Uterus (tissue), 3 donors: ENCODE measurements at regions not wholly inside any gene's neighbourhood (a gene's known extent, or its start where the extent isn't known, plus 50 kb on each side); places are given as distances from the start of the nearest gene placed in this dataset.
"Not testable (repeated sequence)": the region's sequence is repeated elsewhere in the genome, so short reads cannot be mapped to it uniquely, and the experiment has no call there.

Experiments used
- DNase-seq, 2 donors: peaks; one replicate each; pipeline ENCODE4 v3.0.0-alpha.2; 2019 to 2020
- H3K27ac ChIP-seq, 2 donors: fragments of 200-600 bp; sonication (generic); 1 replicate in 1 of 2; 2 replicates in 1 of 2; pipeline ENCODE4 v1.5.1; 2016 to 2018
- H3K27me3 ChIP-seq, 2 donors: fragments of 200-600 bp; sonication (generic); one replicate each; pipeline ENCODE4 v1.5.1; 2018 to 2019; ENCODE audit warnings: control low read depth in 1 of 2
- H3K36me3 ChIP-seq, 2 donors: fragments of 200-600 bp; sonication (generic); one replicate each; pipeline ENCODE4 v1.5.1; 2019; ENCODE audit warnings: control low read depth in 1 of 2
- H3K4me1 ChIP-seq, 2 donors: fragments of 200-600 bp; sonication (generic); one replicate each; pipeline ENCODE4 v1.5.1; 2018 to 2019; ENCODE audit warnings: control low read depth in 1 of 2
- H3K4me3 ChIP-seq, 2 donors: fragments of 200-600 bp; sonication (generic); 1 replicate in 1 of 2; 2 replicates in 1 of 2; pipeline ENCODE4 v1.5.1; 2018 to 2019; ENCODE audit warnings: mild to moderate bottlenecking in 1 of 2
- H3K9me3 ChIP-seq, 2 donors: fragments of 200-600 bp; sonication (generic); one replicate each; pipeline ENCODE4 v1.5.1; 2019; ENCODE audit warnings: control low read depth in 1 of 2
- POLR2A ChIP-seq, 2 donors: fragments of 450-650 bp; IDR thresholded peaks; one replicate each; pipeline ENCODE4 v1.6.1; 2016; ENCODE audit warnings: antibody characterized with exemption in 2 of 2, mild to moderate bottlenecking in 1 of 2, moderate library complexity in 1 of 2
- intact Hi-C: fragments of 100-400 bp; cut with DNase I; formaldehyde crosslinking; loops from one replicate; pipeline ENCODE4 v1.15.1; 2023; ENCODE audit warnings: low total_unique reads
- TF ChIP-seq, protein P1 (sequence below), 4 experiments: fragments of 200-600 bp in 2 of 4; fragments of 450-650 bp in 2 of 4; sonication (generic) in 2 of 4; IDR thresholded peaks; one replicate each; pipeline ENCODE4 v1.5.1; 2016 to 2019; ENCODE audit warnings: antibody characterized with exemption in 4 of 4, mild to moderate bottlenecking in 2 of 4, moderate library complexity in 1 of 4
- donor health status: DM: yes; HTN: yes; CAD: no.

DNA sequence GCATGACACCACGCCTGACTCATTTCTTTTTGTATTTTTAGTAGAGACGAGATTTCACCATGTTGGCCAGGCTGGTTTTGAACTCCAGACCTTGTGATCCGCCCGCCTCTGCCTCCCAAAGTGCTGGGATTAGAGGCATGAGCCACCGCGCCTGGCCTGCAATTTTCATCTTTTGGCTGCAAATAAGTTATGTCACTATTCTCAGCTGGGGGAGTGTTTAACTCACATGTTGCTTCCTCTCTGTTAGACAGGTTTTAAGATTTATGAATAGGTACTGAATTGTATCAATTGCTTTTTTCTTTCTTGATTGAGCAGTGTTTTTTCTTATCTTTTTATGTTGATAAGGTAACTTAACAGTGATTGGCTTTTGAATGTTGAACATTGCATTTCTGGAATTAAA lies 88.2 kb upstream of the ADCY2 start:
- H3K36me3 ChIP-seq, H3K9me3 ChIP-seq, H3K4me1 ChIP-seq, intact Hi-C loops, H3K27me3 ChIP-seq, H3K27ac ChIP-seq, DNase-seq, H3K4me3 ChIP-seq: not testable (repeated sequence)

DNA sequence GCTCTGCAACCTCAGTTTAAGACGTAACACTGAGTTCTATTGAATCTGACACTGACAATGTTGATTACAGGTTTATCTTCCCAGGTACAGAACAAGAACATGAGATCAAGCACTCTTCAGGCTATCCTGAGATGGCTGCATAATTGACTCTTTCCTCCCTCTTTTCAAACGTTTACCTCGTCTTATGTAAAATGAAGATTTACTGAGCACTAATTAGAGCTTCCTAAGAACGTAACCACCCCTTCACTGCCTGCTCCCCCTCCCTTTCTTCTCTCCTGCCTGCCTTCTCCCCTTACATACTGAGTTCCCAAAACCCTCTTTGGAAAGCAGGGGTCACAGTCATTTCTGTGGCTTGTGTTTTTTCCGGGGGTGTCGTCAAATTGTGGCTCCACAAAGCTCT lies 86.2 kb upstream of the ADCY2 start:
- H3K4me3 ChIP-seq, intact Hi-C loops, H3K36me3 ChIP-seq, DNase-seq, H3K27me3 ChIP-seq, H3K27ac ChIP-seq, H3K4me1 ChIP-seq, H3K9me3 ChIP-seq: not testable (repeated sequence)

DNA sequence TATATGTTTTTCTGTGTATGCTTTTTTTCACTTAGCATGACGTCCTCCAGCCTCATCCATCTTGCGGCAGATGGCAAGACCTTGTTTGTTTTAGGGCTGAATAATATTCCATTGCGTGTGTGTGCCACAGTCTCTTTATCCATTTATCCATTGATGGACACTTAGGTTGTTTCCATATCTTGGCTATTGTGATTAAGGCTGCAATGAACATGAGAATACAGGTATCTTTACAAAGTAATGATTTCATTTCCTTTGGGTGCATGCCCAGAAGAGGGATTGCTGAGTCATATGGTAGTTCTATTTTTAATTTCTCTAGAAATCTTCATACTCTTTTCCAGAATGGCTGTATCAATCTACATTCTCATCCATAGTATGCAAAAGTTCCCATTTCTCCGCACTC lies 85.3 kb upstream of the ADCY2 start:
- H3K4me3 ChIP-seq, H3K27me3 ChIP-seq, H3K27ac ChIP-seq, H3K9me3 ChIP-seq, H3K36me3 ChIP-seq, intact Hi-C loops, DNase-seq, H3K4me1 ChIP-seq: not testable (repeated sequence)

DNA sequence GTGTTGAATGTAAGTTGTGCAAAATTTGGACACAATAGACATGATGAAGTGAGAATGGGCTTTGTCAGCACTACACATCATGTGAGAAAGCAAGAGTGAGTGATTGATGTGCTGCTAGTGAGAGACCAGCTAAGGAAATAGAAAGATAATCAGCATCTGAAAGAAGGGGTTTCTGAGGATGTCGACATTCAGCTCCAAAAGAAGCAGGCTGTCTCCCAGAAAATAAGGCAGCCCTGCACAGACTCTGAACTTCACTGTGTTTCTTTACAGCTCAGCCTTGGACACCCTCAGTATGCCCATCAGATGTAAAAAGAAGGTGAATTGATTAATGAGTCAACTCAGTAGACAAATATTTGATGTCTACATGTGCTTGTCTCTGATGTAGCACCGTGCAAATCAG lies 80.8 kb upstream of the ADCY2 start:
- Histone ChIP-seq H3K9me3 (no peaks in the 10 kb centered on the region), H3K36me3 (no peaks in the 10 kb centered on the region), H3K27me3 (no peaks in the 10 kb centered on the region), H3K4me1 (no peaks in the 10 kb centered on the region), H3K27ac (no peak overlapping the region), H3K4me3 (no peak overlapping the region)
- no peak for DNase-seq
- intact Hi-C loops = no loop called here
- no peak for TF ChIP-seq POLR2A (IDR thresholded peaks at IDR 0.05)
- TF ChIP-seq, protein P1, sequence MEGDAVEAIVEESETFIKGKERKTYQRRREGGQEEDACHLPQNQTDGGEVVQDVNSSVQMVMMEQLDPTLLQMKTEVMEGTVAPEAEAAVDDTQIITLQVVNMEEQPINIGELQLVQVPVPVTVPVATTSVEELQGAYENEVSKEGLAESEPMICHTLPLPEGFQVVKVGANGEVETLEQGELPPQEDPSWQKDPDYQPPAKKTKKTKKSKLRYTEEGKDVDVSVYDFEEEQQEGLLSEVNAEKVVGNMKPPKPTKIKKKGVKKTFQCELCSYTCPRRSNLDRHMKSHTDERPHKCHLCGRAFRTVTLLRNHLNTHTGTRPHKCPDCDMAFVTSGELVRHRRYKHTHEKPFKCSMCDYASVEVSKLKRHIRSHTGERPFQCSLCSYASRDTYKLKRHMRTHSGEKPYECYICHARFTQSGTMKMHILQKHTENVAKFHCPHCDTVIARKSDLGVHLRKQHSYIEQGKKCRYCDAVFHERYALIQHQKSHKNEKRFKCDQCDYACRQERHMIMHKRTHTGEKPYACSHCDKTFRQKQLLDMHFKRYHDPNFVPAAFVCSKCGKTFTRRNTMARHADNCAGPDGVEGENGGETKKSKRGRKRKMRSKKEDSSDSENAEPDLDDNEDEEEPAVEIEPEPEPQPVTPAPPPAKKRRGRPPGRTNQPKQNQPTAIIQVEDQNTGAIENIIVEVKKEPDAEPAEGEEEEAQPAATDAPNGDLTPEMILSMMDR (IDR thresholded peaks at IDR 0.05) = no peak

DNA sequence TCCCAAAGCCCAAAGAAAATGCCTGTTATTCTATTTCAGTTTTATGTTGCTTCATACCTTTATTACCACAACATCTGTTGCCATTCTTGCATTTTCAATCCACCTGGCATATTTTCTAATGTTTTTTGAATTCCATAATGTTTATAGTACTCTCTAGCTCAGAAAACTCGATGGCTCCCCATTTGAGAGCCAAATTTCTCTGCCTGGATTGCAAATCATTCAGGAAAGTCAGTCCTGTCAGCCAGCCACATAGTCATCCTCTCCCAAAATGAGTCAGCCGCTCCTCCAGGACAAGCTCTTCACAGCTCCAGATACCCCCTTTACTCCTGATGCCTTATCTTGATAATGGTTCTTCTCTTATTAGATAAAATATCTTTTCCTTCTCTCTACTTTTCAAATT lies 78.2 kb upstream of the ADCY2 start:
- no peaks in the 10 kb centered on the region for H3K9me3 ChIP-seq
- no peak for DNase-seq
- H3K4me1 ChIP-seq = no peaks in the 10 kb centered on the region
- H3K27me3 ChIP-seq = no peaks in the 10 kb centered on the region
- no peak overlapping the region for H3K27ac ChIP-seq
- intact Hi-C loops = no loop called here
- TF ChIP-seq, protein P1 (IDR thresholded peaks at IDR 0.05) = no peak
- TF ChIP-seq POLR2A (IDR thresholded peaks at IDR 0.05) = no peak
- H3K36me3 ChIP-seq = no peaks in the 10 kb centered on the region
- H3K4me3 ChIP-seq = no peak overlapping the region

DNA sequence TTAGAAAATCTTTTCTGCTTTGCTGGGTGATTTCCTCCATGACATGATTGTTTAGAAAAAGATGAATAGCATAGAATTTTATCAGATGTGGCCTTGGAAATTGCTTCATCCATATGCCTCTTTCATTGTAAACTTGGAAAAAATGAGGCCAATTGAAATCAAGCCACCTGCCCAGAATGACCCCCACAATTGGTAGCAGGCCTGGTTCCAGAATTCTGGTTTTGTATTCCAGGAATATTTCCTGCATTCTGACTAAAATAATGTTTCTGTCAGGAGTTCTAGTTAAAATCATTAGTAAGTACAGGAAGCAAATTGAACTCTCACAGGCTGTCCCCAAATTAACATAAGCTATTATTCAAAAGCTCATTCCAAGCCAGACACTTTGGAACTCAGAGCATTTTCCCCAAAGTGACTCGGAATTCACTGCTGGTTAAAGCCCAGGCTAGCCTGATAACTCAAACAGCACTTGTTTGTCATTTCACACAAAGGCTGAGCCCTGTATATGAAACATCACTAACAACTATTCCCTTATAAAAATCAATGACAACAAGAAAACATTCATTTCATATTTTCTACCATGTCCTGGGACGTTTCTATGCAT lies 75.1 kb upstream of the ADCY2 start:
- Histone ChIP-seq H3K9me3 (no peaks in the 10 kb centered on the region), H3K36me3 (no peaks in the 10 kb centered on the region), H3K4me1 (no peaks in the 10 kb centered on the region), H3K4me3 (no peak overlapping the region), H3K27ac (no peak overlapping the region), H3K27me3 (no peaks in the 10 kb centered on the region)
- TF ChIP-seq POLR2A (IDR thresholded peaks at IDR 0.05) = no peak
- TF ChIP-seq, protein P1 (IDR thresholded peaks at IDR 0.05) = no peak
- no peak for DNase-seq
- intact Hi-C loops = no loop called here

DNA sequence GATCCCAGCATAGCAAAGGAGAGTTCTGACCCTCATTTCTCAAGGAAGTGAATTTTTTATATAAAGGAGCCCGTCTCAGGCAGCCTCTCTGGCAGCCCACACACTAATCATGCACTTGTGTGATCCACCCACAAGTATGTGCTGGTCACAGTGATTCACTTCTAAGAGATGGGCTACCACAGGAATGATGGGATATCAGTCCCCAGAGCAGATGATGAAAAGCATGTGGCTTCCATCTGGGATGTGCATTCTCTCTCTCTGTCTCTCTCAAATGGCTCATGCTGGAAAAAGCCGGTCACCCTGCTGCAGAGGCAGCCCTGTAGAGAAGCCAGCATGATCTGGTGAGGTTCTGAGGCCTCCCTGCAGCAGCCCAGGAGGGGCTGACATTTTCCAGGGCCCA lies 74.2 kb upstream of the ADCY2 start:
- no peak overlapping the region for H3K27ac ChIP-seq
- no peak for DNase-seq

More for the DNA sequence above, 74.2 kb upstream of the ADCY2 start:
- intact Hi-C loops = no loop called here
- H3K4me1 ChIP-seq = no peaks in the 10 kb centered on the region
- no peak overlapping the region for H3K4me3 ChIP-seq
- H3K27me3 ChIP-seq = no peaks in the 10 kb centered on the region
- no peaks in the 10 kb centered on the region for H3K9me3 ChIP-seq
- no peak for TF ChIP-seq POLR2A (IDR thresholded peaks at IDR 0.05)
- H3K36me3 ChIP-seq = no peaks in the 10 kb centered on the region
